ENCODE measurements at regions not wholly inside any gene's neighbourhood (a gene's known extent, or its start where the extent isn't known, plus 50 kb on each side); places are given as distances from the start of the nearest gene placed in this dataset.

DNA sequence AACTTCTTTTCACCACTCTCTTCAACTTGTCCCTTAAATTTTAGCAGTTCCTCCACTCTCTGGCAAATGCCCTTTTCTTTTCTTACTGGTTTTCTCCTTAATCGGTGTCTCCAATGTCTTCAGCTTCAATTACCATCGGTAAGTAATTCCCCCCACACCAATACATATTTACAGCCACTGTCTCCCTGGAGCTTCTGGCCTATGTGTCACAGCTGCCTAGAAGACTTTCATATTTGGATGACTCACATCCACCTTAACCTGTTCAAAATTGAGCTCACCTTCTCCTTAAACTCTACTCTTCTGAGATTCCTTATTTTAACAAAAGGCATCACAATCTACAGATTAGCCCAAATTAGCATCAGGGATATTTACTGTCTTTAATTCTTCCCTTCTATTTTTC is 380.4 kb downstream of the POM121L12 start:
- TF ChIP-seq POLR2AphosphoS5 (IDR thresholded peaks at IDR 0.05) (no peak), POLR2A (IDR thresholded peaks at IDR 0.05) (no peak)
- TF ChIP-seq, protein P1, sequence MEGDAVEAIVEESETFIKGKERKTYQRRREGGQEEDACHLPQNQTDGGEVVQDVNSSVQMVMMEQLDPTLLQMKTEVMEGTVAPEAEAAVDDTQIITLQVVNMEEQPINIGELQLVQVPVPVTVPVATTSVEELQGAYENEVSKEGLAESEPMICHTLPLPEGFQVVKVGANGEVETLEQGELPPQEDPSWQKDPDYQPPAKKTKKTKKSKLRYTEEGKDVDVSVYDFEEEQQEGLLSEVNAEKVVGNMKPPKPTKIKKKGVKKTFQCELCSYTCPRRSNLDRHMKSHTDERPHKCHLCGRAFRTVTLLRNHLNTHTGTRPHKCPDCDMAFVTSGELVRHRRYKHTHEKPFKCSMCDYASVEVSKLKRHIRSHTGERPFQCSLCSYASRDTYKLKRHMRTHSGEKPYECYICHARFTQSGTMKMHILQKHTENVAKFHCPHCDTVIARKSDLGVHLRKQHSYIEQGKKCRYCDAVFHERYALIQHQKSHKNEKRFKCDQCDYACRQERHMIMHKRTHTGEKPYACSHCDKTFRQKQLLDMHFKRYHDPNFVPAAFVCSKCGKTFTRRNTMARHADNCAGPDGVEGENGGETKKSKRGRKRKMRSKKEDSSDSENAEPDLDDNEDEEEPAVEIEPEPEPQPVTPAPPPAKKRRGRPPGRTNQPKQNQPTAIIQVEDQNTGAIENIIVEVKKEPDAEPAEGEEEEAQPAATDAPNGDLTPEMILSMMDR (IDR thresholded peaks at IDR 0.05), result no peak
- no peak for DNase-seq (ENCODE audit: low spot score in 2 of 2)
- Histone ChIP-seq H3K4me1 (no peaks in the 10 kb centered on the region), H3K36me3 (no peaks in the 10 kb centered on the region), H3K27me3 (no peaks in the 10 kb centered on the region), H3K4me3 (no peak overlapping the region), H3K9me3 (peaks cover 0 to 7% of the 10 kb centered on the region in 2 donors), H3K27ac (no peak overlapping the region)
- intact Hi-C loops (cut with DNase I; ENCODE audit: low total_unique reads), result no loop called here

DNA sequence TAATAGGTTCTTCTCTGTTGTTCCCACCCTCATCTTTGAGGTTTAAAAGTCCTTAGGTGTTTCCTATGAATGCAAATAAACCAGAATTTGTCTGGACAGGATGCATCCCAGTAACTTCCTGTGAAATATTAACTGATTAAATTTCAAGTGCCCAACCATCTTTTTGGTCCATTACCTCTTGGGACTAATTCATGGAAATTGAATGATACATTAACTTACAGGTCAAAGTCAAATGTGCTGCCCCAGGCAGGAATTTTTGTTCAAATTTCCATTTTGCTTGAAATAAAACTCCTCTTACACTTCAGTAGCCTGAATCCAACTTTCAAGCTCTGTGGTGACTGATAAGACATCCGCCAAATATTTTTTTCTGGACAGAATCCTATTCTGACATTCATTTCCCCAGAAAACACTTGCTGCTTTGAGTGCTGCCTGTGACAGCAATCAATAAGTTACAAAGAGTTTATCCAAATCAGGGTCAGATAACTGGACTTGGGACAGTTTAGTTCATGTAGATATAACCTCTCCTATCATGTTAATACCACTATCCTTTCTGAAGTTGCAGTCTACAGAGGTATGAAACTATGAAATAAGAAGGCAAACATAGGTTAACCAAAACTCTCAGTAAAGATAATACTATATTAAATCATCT is 383.5 kb downstream of the POM121L12 start:
- Histone ChIP-seq H3K36me3 (no peaks in the 10 kb centered on the region), H3K4me3 (no peak overlapping the region), H3K4me1 (no peaks in the 10 kb centered on the region), H3K27me3 (no peaks in the 10 kb centered on the region), H3K27ac (no peak overlapping the region), H3K9me3 (peaks cover 0 to 7% of the 10 kb centered on the region in 2 donors)
- TF ChIP-seq POLR2A (IDR thresholded peaks at IDR 0.05), result no peak
- TF ChIP-seq POLR2AphosphoS5 (IDR thresholded peaks at IDR 0.05), result no peak
- TF ChIP-seq, protein P1 (IDR thresholded peaks at IDR 0.05), result no peak
- no peak for DNase-seq (ENCODE audit: low spot score in 2 of 2)
- intact Hi-C loops (cut with DNase I; ENCODE audit: low total_unique reads), result no loop called here

DNA sequence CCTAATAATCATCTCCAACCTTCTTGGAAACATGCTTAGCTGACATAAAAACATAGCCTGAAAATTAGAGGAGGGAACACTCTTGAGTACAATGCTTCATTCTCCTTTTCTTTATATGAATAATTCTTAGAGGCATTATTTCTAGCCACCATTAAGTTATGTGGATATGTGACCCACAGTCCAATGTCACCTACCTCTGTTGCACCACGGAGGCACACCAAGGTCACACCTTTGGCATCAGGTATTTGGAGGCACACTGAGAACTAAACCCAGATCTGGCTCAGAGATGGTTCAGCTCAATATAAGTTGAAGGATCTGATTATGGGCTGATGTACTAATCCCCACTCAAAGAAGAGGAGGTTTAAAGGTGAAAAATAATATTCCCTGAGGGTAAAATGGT is 385.1 kb downstream of the POM121L12 start:
- DNase-seq (ENCODE audit: low spot score in 2 of 2), result no peak
- Histone ChIP-seq H3K4me3 (no peak overlapping the region), H3K36me3 (no peaks in the 10 kb centered on the region), H3K27me3 (no peaks in the 10 kb centered on the region), H3K9me3 (peaks cover 0 to 7% of the 10 kb centered on the region in 2 donors), H3K4me1 (no peaks in the 10 kb centered on the region), H3K27ac (no peak overlapping the region)
- no peak for TF ChIP-seq POLR2A (IDR thresholded peaks at IDR 0.05)
- TF ChIP-seq, protein P1 (IDR thresholded peaks at IDR 0.05), result no peak
- TF ChIP-seq POLR2AphosphoS5 (IDR thresholded peaks at IDR 0.05), result no peak
- intact Hi-C loops (cut with DNase I; ENCODE audit: low total_unique reads), result no loop called here

DNA sequence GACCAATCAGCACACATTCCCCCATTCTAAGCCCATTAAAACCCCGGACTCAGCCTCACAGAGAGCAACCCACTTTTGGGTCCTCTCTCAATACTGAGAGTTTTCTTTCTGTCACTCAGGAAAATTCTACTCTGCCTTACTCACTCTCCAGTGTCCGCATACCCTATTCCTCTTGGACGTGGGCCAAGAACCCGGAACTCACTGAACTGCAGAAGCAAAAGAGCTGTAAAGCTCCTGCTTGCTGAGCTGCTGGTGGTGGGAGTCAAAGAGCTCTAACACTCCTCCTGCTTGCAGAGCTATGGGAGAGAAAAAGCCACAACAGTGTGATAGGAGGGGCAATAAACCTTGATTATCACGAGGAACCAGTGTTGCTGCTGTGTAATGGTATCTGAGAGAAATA is 386.9 kb downstream of the POM121L12 start:
- Histone ChIP-seq H3K27ac (no peak overlapping the region), H3K27me3 (no peaks in the 10 kb centered on the region), H3K36me3 (no peaks in the 10 kb centered on the region), H3K9me3 (peaks cover 0 to 7% of the 10 kb centered on the region in 2 donors), H3K4me3 (no peak overlapping the region), H3K4me1 (no peaks in the 10 kb centered on the region)
- TF ChIP-seq, protein P1 (IDR thresholded peaks at IDR 0.05), result no peak
- TF ChIP-seq POLR2A (IDR thresholded peaks at IDR 0.05) (no peak), POLR2AphosphoS5 (IDR thresholded peaks at IDR 0.05) (no peak)
- DNase-seq (ENCODE audit: low spot score in 2 of 2), result no peak
- intact Hi-C loops (cut with DNase I; ENCODE audit: low total_unique reads), result no loop called here

DNA sequence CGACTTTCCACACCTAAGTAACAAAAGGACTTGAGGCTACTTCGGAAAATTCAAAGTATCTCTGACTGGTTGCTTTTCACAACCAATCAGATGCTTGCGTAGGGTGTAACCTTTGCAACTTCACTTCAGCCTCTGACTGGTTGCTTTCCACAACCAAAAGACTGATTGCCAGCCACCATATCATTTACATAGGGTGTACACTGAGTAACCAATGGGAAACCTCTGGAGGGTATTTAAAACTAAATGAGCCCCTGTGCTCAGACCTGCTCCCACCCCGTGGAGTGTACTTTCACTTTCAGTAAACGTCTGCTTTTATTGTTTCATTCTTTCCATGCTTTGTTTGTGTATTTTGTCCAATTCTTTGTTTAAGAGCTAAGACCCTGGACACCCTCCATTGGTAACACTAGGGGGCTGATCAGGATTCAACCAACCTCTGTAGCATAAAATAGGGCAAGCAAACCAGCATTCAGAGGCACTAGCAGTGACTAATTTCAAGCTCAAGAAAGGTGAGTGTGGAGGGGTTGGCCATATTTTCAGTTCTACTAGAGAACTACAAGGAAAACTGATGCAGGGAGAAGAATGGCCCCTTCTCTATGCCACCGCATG is 390.8 kb downstream of the POM121L12 start:
- no peaks in the 10 kb centered on the region for H3K4me1 ChIP-seq
- H3K9me3 ChIP-seq, result peaks cover 0 to 5% of the 10 kb centered on the region in 2 donors
- no peak overlapping the region for H3K4me3 ChIP-seq
- intact Hi-C loops (cut with DNase I; ENCODE audit: low total_unique reads), result no loop called here
- DNase-seq (ENCODE audit: low spot score in 2 of 2), result no peak
- TF ChIP-seq, protein P1 (IDR thresholded peaks at IDR 0.05), result no peak
- TF ChIP-seq POLR2AphosphoS5 (IDR thresholded peaks at IDR 0.05) (no peak), POLR2A (IDR thresholded peaks at IDR 0.05) (no peak)
- no peak overlapping the region for H3K27ac ChIP-seq
- no peaks in the 10 kb centered on the region for H3K27me3 ChIP-seq
- H3K36me3 ChIP-seq, result no peaks in the 10 kb centered on the region

Measured in breast epithelium (tissue), 4 donors.